K562 (cell line): ENCODE measurements at regions not wholly inside any gene's neighbourhood (a gene's known extent, or its start where the extent isn't known, plus 50 kb on each side); places are given as distances from the start of the nearest gene placed in this dataset.

Source experiments
- ATAC-seq: fragments of 200-7000 bp; cut with Tn5 transposase; 3 replicates; pipeline ENCODE4 v1.9.1; 2020; ENCODE audit warnings: moderate library complexity
- BruUV-seq: library from RNA; stranded (reverse); fragments of 400-500 nt; replicated peaks from 2 replicates; lab custom pipeline; 2021; lab: Mats Ljungman, UMichigan
- CTCF ChIA-PET: fragments of 300-600 bp; formaldehyde crosslinking; extraction: SDS; loops from one replicate; lab custom pipeline; 2021; ENCODE audit warnings: low intra/inter-chr PET ratio; lab: Yijun Ruan, JAX
- POLR2A ChIA-PET: fragments of 300-600, 350-650 bp; sonication (Branson Sonifier 250); formaldehyde crosslinking; extraction: SDS; loops from one replicate; lab custom pipeline; 2021; ENCODE audit warnings: antibody characterized with exemption, inconsistent platforms; lab: Yijun Ruan, JAX
- DNase-seq, 4 experiments: peaks; one replicate each; pipeline versions ENCODE4 v3.0.0 to v3.0.0-alpha.2; 2011 to 2018; ENCODE audit warnings: low spot score in 3 of 4, mixed read lengths in 3 of 4; ENCODE audit errors: extremely low read depth in 1 of 4
- FAIRE-seq: peaks from 2 replicates; lab custom pipeline; 2011; peaks lifted over from hg19 to GRCh38; lab: Jason Lieb, UNC
- H2AFZ ChIP-seq: 2 replicates; pipeline ENCODE4 v1.6.0; 2011; ENCODE audit warnings: low read depth, low read length, control low read depth, inconsistent platforms
- H3K27ac ChIP-seq: fragments of 200-600 bp; 3 replicates; pipeline ENCODE4 v1.8.0; 2011; ENCODE audit warnings: low read depth, mild to moderate bottlenecking, control low read depth, inconsistent platforms, low read length, moderate library complexity, mixed read lengths; ENCODE audit errors: extremely low read depth
- H3K27me3 ChIP-seq, 2 experiments: fragments of 300-600 bp in 1 of 2; 2 replicates in 1 of 2; 3 replicates in 1 of 2; pipeline versions ENCODE4 v1.6.0 to v1.8.0; 2011; ENCODE audit warnings: inconsistent platforms in 2 of 2, low read length in 2 of 2, mild to moderate bottlenecking in 1 of 2, mixed read lengths in 1 of 2, moderate library complexity in 1 of 2; ENCODE audit not compliant: control insufficient read depth in 2 of 2, insufficient read depth in 2 of 2
- H3K36me3 ChIP-seq: fragments of 300-600 bp; 3 replicates; pipeline ENCODE4 v1.8.0; 2011; ENCODE audit warnings: mild to moderate bottlenecking, low read length, inconsistent platforms; ENCODE audit not compliant: control insufficient read depth, insufficient read depth
- H3K4me1 ChIP-seq, 2 experiments: fragments of 200-600 bp in 1 of 2; replicated peaks in 1 of 2; 2 replicates in 1 of 2; 3 replicates in 1 of 2; pipeline versions ENCODE4 v1.5.1 to v1.8.0; 2011; ENCODE audit warnings: inconsistent platforms in 2 of 2, low read length in 2 of 2, mild to moderate bottlenecking in 1 of 2, mixed read lengths in 1 of 2, moderate library complexity in 1 of 2; ENCODE audit not compliant: control insufficient read depth in 2 of 2, insufficient read depth in 2 of 2
- H3K4me2 ChIP-seq: 2 replicates; pipeline ENCODE4 v1.6.1; 2011; ENCODE audit warnings: low read length, control low read depth, inconsistent platforms, mixed read lengths; ENCODE audit not compliant: insufficient read depth
- H3K4me3 ChIP-seq: fragments of 200-600 bp; sonication (generic), shearing (Covaris generic); 2 replicates; pipeline ENCODE4 v1.5.1; 2016; ENCODE audit warnings: control low read depth, inconsistent platforms
- H3K79me2 ChIP-seq: fragments of 200-600 bp; 3 replicates; pipeline ENCODE4 v1.8.0; 2011; ENCODE audit warnings: low read length, inconsistent platforms; ENCODE audit not compliant: control insufficient read depth, insufficient read depth
- H3K9ac ChIP-seq, 2 experiments: 2 replicates each; pipeline versions ENCODE4 v1.6.0 to v1.6.1; 2011; ENCODE audit warnings: low read depth in 2 of 2, low read length in 2 of 2, control low read depth in 1 of 2, inconsistent platforms in 1 of 2, mild to moderate bottlenecking in 1 of 2, mixed read lengths in 1 of 2; ENCODE audit not compliant: insufficient read depth in 1 of 2
- H3K9me1 ChIP-seq: one replicate; pipeline ENCODE4 v1.6.0; 2011; ENCODE audit warnings: inconsistent platforms, mild to moderate bottlenecking, low read length, moderate library complexity; ENCODE audit not compliant: control insufficient read depth, insufficient read depth
- H3K9me3 ChIP-seq: replicated peaks from 2 replicates; pipeline ENCODE4 v1.5.1; 2011; ENCODE audit warnings: low read depth, low read length, inconsistent platforms; ENCODE audit not compliant: control insufficient read depth, insufficient read depth
- H4K20me1 ChIP-seq: replicated peaks from 2 replicates; pipeline ENCODE4 v1.6.1; 2011; ENCODE audit warnings: low read length, inconsistent platforms, mixed read lengths; ENCODE audit not compliant: control insufficient read depth, insufficient read depth
- ATF1 ChIP-seq, 2 experiments: fragments of 450-650 bp in 1 of 2; IDR thresholded peaks; 2 replicates each; pipeline ENCODE4 v1.6.1; 2016; ENCODE audit warnings: missing compliant biosample characterization in 1 of 2, missing genetic modification characterization in 1 of 2
- GABPB1 ChIP-seq: sonication (generic); formaldehyde crosslinking; IDR thresholded peaks from 2 replicates; pipeline ENCODE4 v1.8.0; 2022; ENCODE audit warnings: mild to moderate bottlenecking, missing genetic modification reagents
- HSF4 ChIP-seq: fragments of 250-450 bp; sonication (Bioruptor Pico); IDR thresholded peaks from 2 replicates; pipeline ENCODE4 v2.1.2; 2022; ENCODE audit warnings: mild to moderate bottlenecking, moderate library complexity, borderline replicate concordance
- MTA1 ChIP-seq: fragments of 450-650 bp; IDR thresholded peaks from 2 replicates; pipeline ENCODE4 v1.6.1; 2017; ENCODE audit warnings: borderline replicate concordance
- RBM34 ChIP-seq: fragments of 200-400 bp; formaldehyde crosslinking; IDR thresholded peaks from 2 replicates; pipeline ENCODE4 v1.6.1; 2018; ENCODE audit warnings: low read length, borderline replicate concordance; ENCODE audit not compliant: insufficient read depth
- SMARCA5 ChIP-seq: fragments of 450-650 bp; IDR thresholded peaks from 2 replicates; pipeline ENCODE4 v1.6.1; 2016
- YY1 ChIP-seq, 3 experiments: IDR thresholded peaks; 2 replicates each; pipeline ENCODE4 v1.6.1; 2011; ENCODE audit warnings: low read length in 2 of 3, mild to moderate bottlenecking in 2 of 3, moderate library complexity in 2 of 3, borderline replicate concordance in 1 of 3, control low read depth in 1 of 3, low read depth in 1 of 3; ENCODE audit not compliant: insufficient read depth in 3 of 3, insufficient replicate concordance in 2 of 3, control insufficient read depth in 1 of 3, insufficient read length in 1 of 3; ENCODE audit errors: extremely low read depth in 1 of 3
- ZNF280A ChIP-seq: fragments of 450-650 bp; IDR thresholded peaks from 2 replicates; pipeline ENCODE4 v1.6.1; 2018; ENCODE audit warnings: mild to moderate bottlenecking, low read depth; ENCODE audit not compliant: partially characterized antibody
- ZNF57 ChIP-seq: fragments of 450-650 bp; formaldehyde crosslinking; IDR thresholded peaks from 2 replicates; pipeline ENCODE4 v1.4.0; 2020; ENCODE audit warnings: mild to moderate bottlenecking, moderate library complexity
- ZNF609 ChIP-seq: sonication (generic); formaldehyde crosslinking; IDR thresholded peaks from 2 replicates; pipeline ENCODE4 v1.8.1; 2023; ENCODE audit warnings: missing genetic modification reagents, mild to moderate bottlenecking, borderline replicate concordance
- WGBS: fragments of 100-300 bp; shearing (Covaris generic); methylation state at CpG from one replicate; pipeline ENCODE4 v1.1.6; 2016; ENCODE audit warnings: low coverage, mixed read lengths; ENCODE audit not compliant: insufficient coverage; ENCODE audit errors: missing lambda C conversion rate; 5-methylcytosine and 5-hydroxymethylcytosine counted together
- in situ Hi-C: fragments of 300-500 bp; cut with MboI; formaldehyde crosslinking; loops from 4 replicates; pipeline ENCODE4 v1.15.0; 2018; ENCODE audit warnings: inconsistent platforms, mixed read lengths
- intact Hi-C: fragments of 100-400 bp; cut with micrococcal nuclease; formaldehyde crosslinking; loops from 2 replicates; pipeline ENCODE4 v1.14.2; 2022

- CTCF ChIA-PET: no interaction called here
- H3K79me2 ChIP-seq: no peaks in the 10 kb centered on the region
- in situ Hi-C loops: no loop called here
Observed at GRCh38 chr3:71942432-71943187, 157.7 kb upstream of the PROK2 start.

More at GRCh38 chr3:71942432-71943187, 157.7 kb upstream of the PROK2 start:
- no peak overlapping the region for H2AFZ ChIP-seq
- H3K9ac ChIP-seq: no peak overlapping the region
- no peak overlapping the region for H3K4me2 ChIP-seq
- no peaks in the 10 kb centered on the region for H3K36me3 ChIP-seq
- intact Hi-C loops: no loop called here
- FAIRE-seq: no peak
- no peaks in the 10 kb centered on the region for H4K20me1 ChIP-seq
- DNase-seq: no peak
- TF ChIP-seq ZNF609 (CRISPR knock-in tag) (no peak), MTA1 (no peak), RBM34 (no peak), ZNF57 (no peak), ATF1 (CRISPR knock-in tag; IDR thresholded peaks at IDR 0.05) (no peak), ATF1 (tag; IDR thresholded peaks at IDR 0.05) (no peak), ZNF280A (no peak), YY1 (IDR thresholded peaks at IDR 0.05; ENCODE audit: borderline replicate concordance in 1 of 3, control insufficient read depth in 1 of 3, extremely low read depth in 1 of 3, insufficient read depth in 3 of 3, insufficient read length in 1 of 3, insufficient replicate concordance in 2 of 3, low read depth in 1 of 3, low read length in 2 of 3) (no peak), HSF4 (CRISPR knock-in tag) (no peak), SMARCA5 (no peak), GABPB1 (CRISPR knock-in tag) (no peak)
- TF ChIP-seq, all 486 proteins: peak for 0
- Histone ChIP-seq H3K27me3 (peaks cover 2 to 28% of the 10 kb centered on the region in 2 experiments; a peak in 2 of 5 replicates), H3K27ac (no peak overlapping the region), H3K9me3 (no peaks in the 10 kb centered on the region), H3K4me1 (no peaks in the 10 kb centered on the region; a peak in 1 of 5 replicates), H3K9me1 (no peaks in the 10 kb centered on the region), H3K4me3 (no peak overlapping the region)
- BruUV-seq: no TSS peak
- POLR2A ChIA-PET: interaction anchor here (1.0 kb wide), 1 partner anchor 9 kb away, joined by 3 read pairs; no protein-coding TSS in a partner anchor
- 11% methylated on average over 9 of the region's 9 CpGs for WGBS
- ATAC-seq: no peak
